NCI-H2029 (cell line): ENCODE measurements at regions not wholly inside any gene's neighbourhood (a gene's known extent, or its start where the extent isn't known, plus 50 kb on each side); places are given as distances from the start of the nearest gene placed in this dataset.
"Not testable (repeated sequence)": the region's sequence is repeated elsewhere in the genome, so short reads cannot be mapped to it uniquely, and the experiment has no call there.

Source experiments
- DNase-seq: peaks from one replicate; lab custom pipeline; 2025; lab: John Stamatoyannopoulos, UW

GRCh38 chr2:22110244-22110651 lies 986.5 kb downstream of the TDRD15 start:
- DNase-seq, result no peak

- no peak for DNase-seq
These were observed 1000.2 kb downstream of the TDRD15 start for GRCh38 chr2:22124003-22124402.

- DNase-seq, result no peak
These were observed 1002.3 kb downstream of the TDRD15 start for GRCh38 chr2:22126106-22126505.

GRCh38 chr2:22126978-22127377 lies 1003.2 kb downstream of the TDRD15 start:
- no peak for DNase-seq

GRCh38 chr2:22134421-22134820 lies 1010.7 kb downstream of the TDRD15 start:
- DNase-seq, result no peak

GRCh38 chr2:22136446-22136845 lies 1012.7 kb downstream of the TDRD15 start:
- no peak for DNase-seq

- no peak for DNase-seq
These were observed 1020.1 kb downstream of the TDRD15 start for GRCh38 chr2:22143840-22144239.

- no peak for DNase-seq
These were observed 1030.3 kb downstream of the TDRD15 start for GRCh38 chr2:22153931-22154613.

- DNase-seq, result not testable (repeated sequence)
These were observed 1032.9 kb downstream of the TDRD15 start for GRCh38 chr2:22156661-22157060.

GRCh38 chr2:22167256-22167655 lies 1043.5 kb downstream of the TDRD15 start:
- no peak for DNase-seq

GRCh38 chr2:22175003-22175402 lies 1051.2 kb downstream of the TDRD15 start:
- DNase-seq, result no peak

- DNase-seq, result no peak
These were observed 1061.5 kb downstream of the TDRD15 start for GRCh38 chr2:22185251-22185650.

GRCh38 chr2:22186261-22186828 lies 1062.6 kb downstream of the TDRD15 start:
- not testable (repeated sequence) for DNase-seq

- no peak for DNase-seq
These were observed 1066.2 kb downstream of the TDRD15 start for GRCh38 chr2:22189893-22190480.

GRCh38 chr2:22194218-22194617 lies 1070.5 kb downstream of the TDRD15 start:
- DNase-seq, result no peak

- DNase-seq, result no peak
These were observed 1073.0 kb downstream of the TDRD15 start for GRCh38 chr2:22196806-22197205.

- no peak for DNase-seq
These were observed 1074.9 kb downstream of the TDRD15 start for GRCh38 chr2:22198381-22199283.

GRCh38 chr2:22199994-22200393 lies 1076.2 kb downstream of the TDRD15 start:
- DNase-seq, result no peak

GRCh38 chr2:22209545-22209944 lies 1085.8 kb downstream of the TDRD15 start:
- no peak for DNase-seq

GRCh38 chr2:22213237-22213636 lies 1089.5 kb downstream of the TDRD15 start:
- no peak for DNase-seq

GRCh38 chr2:22215517-22215916 lies 1091.7 kb downstream of the TDRD15 start:
- DNase-seq, result no peak

- no peak for DNase-seq
These were observed 1094.1 kb downstream of the TDRD15 start for GRCh38 chr2:22217881-22218280.

GRCh38 chr2:22221006-22221405 lies 1097.2 kb downstream of the TDRD15 start:
- no peak for DNase-seq
